GM23248 (cell line): ENCODE measurements at regions not wholly inside any gene's neighbourhood (a gene's known extent, or its start where the extent isn't known, plus 50 kb on each side); places are given as distances from the start of the nearest gene placed in this dataset.

Experiments used
- EZH2 ChIP-seq: fragments of 200-600 bp; sonication (generic); IDR thresholded peaks from 2 replicates; pipeline ENCODE4 v1.6.1; 2018; ENCODE audit warnings: antibody characterized with exemption, mild to moderate bottlenecking; ENCODE audit not compliant: insufficient read depth, poor library complexity, severe bottlenecking
- EZH2phosphoT487 ChIP-seq: fragments of 200-600 bp; sonication (generic); IDR thresholded peaks from 2 replicates; pipeline ENCODE4 v1.6.1; 2018; ENCODE audit warnings: antibody characterized with exemption, moderate library complexity, mild to moderate bottlenecking, low read depth; ENCODE audit not compliant: insufficient read depth

- TF ChIP-seq EZH2 (no peak), EZH2phosphoT487 (no peak)
These were observed 84.9 kb upstream of the CCNG1 start for GRCh38 chr5:163352531-163352930.
